AG04450 (cell line): ENCODE measurements at regions not wholly inside any gene's neighbourhood (a gene's known extent, or its start where the extent isn't known, plus 50 kb on each side); places are given as distances from the start of the nearest gene placed in this dataset. TPM values are rescaled to one million over a fixed set of nuclear protein-coding genes. Genes with fewer than 3 reads are reported as not detected.

Source experiments
- CTCF ChIA-PET: fragments of 300-600, 350-600 bp; formaldehyde crosslinking; extraction: SDS; loops from one replicate; lab custom pipeline; 2022; ENCODE audit warnings: antibody characterized with exemption, inconsistent platforms; lab: Charles Lee
- POLR2A ChIA-PET: fragments of 350-600 bp; formaldehyde crosslinking; extraction: SDS; loops from one replicate; lab custom pipeline; 2021; ENCODE audit warnings: antibody characterized with exemption, inconsistent platforms; lab: Yijun Ruan, JAX
- DNase-seq: peaks from one replicate; pipeline ENCODE4 v3.0.0-alpha.2; 2011; ENCODE audit warnings: low read depth, low spot score
- H3K27ac ChIP-seq: one replicate; pipeline ENCODE4 v1.5.1; 2012; ENCODE audit warnings: low read depth, low read length, control low read depth
- H3K27me3 ChIP-seq: one replicate; pipeline ENCODE4 v1.6.0; 2012; ENCODE audit warnings: low read length; ENCODE audit not compliant: control insufficient read depth, insufficient read depth
- H3K4me3 ChIP-seq: 2 replicates; pipeline ENCODE4 v1.5.1; 2011; ENCODE audit warnings: mild to moderate bottlenecking, low read depth, low read length, control low read depth
- H3K9me3 ChIP-seq: 2 replicates; pipeline ENCODE4 v1.5.1; 2012; ENCODE audit warnings: low read length; ENCODE audit not compliant: control insufficient read depth, insufficient read depth
- CTCF ChIP-seq: IDR thresholded peaks from 2 replicates; pipeline ENCODE4 v1.5.1; 2011; ENCODE audit warnings: low read depth, low read length, control low read depth, inconsistent platforms
- small RNA-seq: library from RNA; depleted of rRNA; stranded (forward); fragments of <200 nt; gene quantifications from one replicate; pipeline ENCODE3, GENCODE V24; 2012; ENCODE audit warnings: low read depth; ENCODE audit not compliant: insufficient read length

- H3K9me3 ChIP-seq = no peaks in the 10 kb centered on the region; the same call in 1 of the 2 replicates
- no peak for DNase-seq
- POLR2A ChIA-PET = no interaction called here
- no peaks in the 10 kb centered on the region for H3K27me3 ChIP-seq
- CTCF ChIA-PET = no interaction called here
- TF ChIP-seq CTCF = no peak
- no peak overlapping the region for H3K4me3 ChIP-seq
- H3K27ac ChIP-seq = no peak overlapping the region
These were observed 52.1 kb upstream of the F3 start for GRCh38 chr1:94593611-94594010.

GRCh38 chr1:94592571-94592920, 51.0 kb upstream of the F3 start:
- Histone ChIP-seq H3K4me3 (no peak overlapping the region), H3K27me3 (no peaks in the 10 kb centered on the region), H3K9me3 (no peaks in the 10 kb centered on the region; the same call in 1 of the 2 replicates), H3K27ac (no peak overlapping the region)
- DNase-seq = no peak
- POLR2A ChIA-PET = no interaction called here
- CTCF ChIA-PET = interaction anchor here (0.7 kb wide), 1 partner anchor 43 kb away, joined by 3 read pairs; no protein-coding TSS in a partner anchor
- TF ChIP-seq CTCF = no peak

- Histone ChIP-seq H3K27ac (no peak overlapping the region), H3K4me3 (no peak overlapping the region), H3K27me3 (no peaks in the 10 kb centered on the region), H3K9me3 (no peaks in the 10 kb centered on the region)
- TF ChIP-seq CTCF = no peak
- CTCF ChIA-PET = interaction anchor here (0.7 kb wide), 1 partner anchor 44 kb away, joined by 3 read pairs; no protein-coding TSS in a partner anchor
- no peak for DNase-seq
- POLR2A ChIA-PET = no interaction called here
These were observed 50.4 kb upstream of the F3 start for GRCh38 chr1:94591823-94592570.

Small RNAs in the stretch of these regions (small RNA-seq; reads per million reads assigned to genes)
- not detected for gene MIR378G
